HG02763 (cell line): ENCODE measurements at regions not wholly inside any gene's neighbourhood (a gene's known extent, or its start where the extent isn't known, plus 50 kb on each side); places are given as distances from the start of the nearest gene placed in this dataset.

Source experiments
- ATAC-seq: cut with Tn5 transposase; IDR thresholded peaks from one replicate; pipeline ENCODE4 v1.9.1; 2021; ENCODE audit warnings: mild to moderate bottlenecking, moderate library complexity; ENCODE audit not compliant: unreplicated experiment

DNA sequence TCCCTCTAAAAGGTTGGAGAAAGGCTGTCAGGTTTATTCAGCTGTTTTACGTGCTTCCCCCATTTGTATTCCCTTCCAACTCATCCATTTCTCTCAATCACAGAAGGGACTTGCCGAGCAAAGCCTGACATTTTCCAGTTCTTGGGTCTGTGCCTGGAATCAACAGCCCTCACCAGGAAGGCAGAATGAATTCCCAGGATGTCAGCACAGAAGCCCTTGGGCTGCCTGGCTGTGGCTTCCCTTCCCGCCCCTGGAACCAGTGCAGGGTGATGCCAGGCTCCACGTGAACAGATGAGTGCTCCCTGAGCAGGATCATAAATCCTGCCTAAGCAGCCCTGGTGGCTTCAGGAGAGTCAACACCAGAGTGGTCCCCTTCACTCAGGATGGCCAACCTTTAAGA, 86.1 kb upstream of the CD83 start:
- no peak for ATAC-seq

DNA sequence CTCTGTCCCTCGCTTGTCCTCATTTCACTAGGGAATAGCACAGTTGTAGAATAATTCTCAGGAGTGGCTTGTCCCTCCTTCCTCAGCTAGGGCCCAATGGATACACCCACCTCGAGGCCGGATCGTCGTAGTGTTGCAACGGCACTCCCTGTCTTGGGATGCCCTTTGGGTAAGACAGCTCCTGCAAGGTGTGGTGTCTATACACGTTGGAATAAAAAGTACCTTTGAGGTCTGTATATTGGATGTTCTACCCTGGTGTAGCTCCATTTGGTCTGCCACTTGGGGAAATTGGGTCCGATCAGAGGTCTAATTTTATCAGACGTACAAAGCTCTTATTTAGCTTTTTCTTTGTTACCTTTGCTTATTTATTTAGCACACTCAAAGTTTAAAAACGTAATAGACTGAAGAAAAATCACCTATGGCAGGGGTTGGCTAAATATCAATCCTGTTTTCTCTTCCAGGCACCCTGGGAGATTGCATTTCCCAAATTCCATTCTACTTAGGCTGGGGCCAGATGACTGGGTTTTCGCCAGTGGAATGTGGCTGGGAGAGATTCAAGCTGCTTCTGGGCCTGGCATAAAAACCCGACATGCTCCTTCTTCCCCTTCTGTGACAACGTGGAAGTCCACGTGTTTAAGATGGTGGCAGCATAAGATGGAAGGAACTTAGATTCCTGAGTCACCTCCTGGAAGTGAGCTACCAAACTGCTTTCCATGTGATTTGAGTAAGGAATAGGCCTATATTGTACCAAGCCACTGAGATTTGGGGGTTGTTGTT, 82.3 kb upstream of the CD83 start:
- ATAC-seq: no peak

DNA sequence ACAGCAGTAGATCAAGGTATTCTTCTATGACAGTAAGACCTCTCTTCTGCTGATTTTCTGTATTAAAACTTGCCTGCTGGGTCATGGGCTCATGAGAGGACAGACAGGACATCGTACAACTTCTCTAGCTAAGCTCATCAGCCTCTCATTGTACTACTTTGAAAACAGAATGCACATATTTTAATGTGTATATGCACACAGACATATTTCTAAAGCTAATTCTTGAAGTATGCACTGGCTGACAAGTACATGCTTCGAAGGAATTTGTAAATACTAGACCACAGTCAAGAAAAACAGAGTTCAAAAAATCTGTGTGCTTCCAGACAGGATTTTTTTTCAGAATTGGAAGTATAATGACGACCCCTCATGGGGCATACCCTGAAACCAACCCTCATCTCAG, 81.7 kb upstream of the CD83 start:
- ATAC-seq: no peak

- no peak for ATAC-seq
These were observed 80.7 kb upstream of the CD83 start for GRCh38 chr6:14036911-14037310.

- no peak for ATAC-seq
These were observed 79.9 kb upstream of the CD83 start for GRCh38 chr6:14037402-14038277.

DNA sequence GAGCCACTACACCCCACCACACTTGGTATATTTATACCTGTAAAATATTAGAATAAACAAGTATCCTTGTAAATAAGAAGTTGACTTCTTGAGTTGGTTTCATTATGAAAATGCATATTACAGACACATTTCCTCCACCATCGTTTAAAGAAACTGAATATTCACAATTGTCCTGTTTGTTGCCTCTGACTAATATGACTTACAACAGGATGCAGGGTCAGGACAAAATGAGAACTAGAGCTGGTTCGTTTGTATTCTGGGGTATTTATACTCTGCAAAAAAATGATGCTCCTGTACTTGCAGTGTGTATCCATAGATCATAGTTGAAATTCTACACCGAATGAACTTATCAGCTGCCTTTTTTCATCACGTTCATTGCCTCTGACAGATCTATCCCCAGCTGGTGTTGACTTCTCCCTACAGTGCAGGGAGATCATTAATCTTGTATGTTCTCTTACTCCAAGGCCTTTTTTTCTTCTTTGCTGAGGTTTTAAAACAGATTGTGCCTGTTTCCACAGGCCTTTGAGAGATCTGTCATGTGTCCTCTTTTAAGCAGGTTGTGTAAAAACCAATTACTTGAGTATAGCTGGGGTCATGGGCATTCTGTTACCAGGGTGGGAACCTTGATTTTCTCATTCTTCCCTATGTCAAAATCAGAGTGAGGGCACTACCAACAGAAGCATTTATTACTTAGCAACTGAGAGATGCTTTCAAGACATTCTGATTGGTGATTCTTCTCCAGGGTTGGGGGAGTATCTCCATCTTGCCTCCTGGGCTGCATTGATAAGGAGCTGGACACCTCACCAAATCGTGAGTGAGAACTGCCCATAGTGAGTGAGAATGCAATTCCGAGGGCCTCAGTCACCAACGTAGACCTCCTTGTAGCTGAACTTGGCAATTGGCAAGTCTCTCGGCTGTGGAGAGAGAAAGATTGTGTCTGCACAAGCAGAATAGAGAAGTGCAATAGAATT, 78.8 kb upstream of the CD83 start:
- ATAC-seq: no peak

GRCh38 chr6:14040042-14040441, 77.5 kb upstream of the CD83 start:
- ATAC-seq: no peak

GRCh38 chr6:14046476-14047068, 71.0 kb upstream of the CD83 start:
- no peak for ATAC-seq

- no peak for ATAC-seq
These were observed 70.3 kb upstream of the CD83 start for GRCh38 chr6:14047151-14047740.

- ATAC-seq: no peak
These were observed 68.7 kb upstream of the CD83 start for GRCh38 chr6:14048837-14049236.

- no peak for ATAC-seq
These were observed 66.2 kb upstream of the CD83 start for GRCh38 chr6:14051355-14051754.

GRCh38 chr6:14053811-14054210, 63.8 kb upstream of the CD83 start:
- ATAC-seq: no peak

DNA sequence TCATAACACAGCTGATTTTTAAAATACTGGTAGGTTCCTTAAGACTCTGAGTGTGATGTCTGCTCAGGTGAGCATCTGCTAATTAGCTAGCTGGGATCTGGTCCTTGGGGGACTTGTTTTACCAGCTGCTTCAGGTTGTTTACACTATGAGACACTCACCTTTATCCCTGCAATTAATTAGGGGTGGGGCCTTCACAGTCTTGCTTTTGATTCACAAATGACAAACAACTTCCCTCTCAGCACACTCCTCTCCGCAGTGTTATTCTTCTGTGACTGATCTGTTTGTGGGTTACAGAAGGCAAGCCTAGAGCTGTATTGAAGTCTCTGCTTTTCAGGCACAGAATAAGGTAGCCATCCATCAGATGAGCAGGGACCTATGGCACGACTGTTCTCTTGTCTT, 62.0 kb upstream of the CD83 start:
- ATAC-seq: no peak

DNA sequence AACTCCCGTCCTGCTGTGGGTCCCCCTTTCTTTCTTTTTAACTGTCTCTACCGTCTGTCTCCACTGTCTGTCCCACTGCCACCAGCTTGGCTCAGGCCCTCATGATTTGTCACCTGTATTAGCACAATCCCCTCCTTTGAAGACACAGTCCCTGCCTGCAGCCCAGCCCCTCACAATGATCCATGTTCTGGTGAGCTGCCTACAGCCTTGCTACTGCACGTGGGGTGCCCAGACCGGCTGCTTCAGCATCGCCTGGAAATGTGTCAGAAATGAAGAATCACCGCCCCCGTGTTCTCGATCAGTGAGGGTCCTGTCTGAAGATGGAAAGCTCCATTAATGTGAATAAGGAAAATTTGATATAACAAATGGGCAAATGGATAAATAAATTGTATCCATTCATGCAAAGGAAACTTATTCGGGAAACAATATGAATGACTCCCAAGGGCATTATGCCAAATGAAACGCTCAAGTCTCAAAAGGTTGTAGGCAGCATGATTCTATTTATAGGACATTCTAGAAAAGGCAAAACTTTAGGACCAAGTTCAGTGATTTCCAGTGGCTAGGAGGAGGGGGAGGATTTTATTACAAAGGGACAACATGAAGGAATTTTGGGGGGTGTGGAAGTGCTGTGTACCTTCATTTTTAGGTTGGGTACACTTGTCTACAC, 59.4 kb upstream of the CD83 start:
- ATAC-seq: no peak

DNA sequence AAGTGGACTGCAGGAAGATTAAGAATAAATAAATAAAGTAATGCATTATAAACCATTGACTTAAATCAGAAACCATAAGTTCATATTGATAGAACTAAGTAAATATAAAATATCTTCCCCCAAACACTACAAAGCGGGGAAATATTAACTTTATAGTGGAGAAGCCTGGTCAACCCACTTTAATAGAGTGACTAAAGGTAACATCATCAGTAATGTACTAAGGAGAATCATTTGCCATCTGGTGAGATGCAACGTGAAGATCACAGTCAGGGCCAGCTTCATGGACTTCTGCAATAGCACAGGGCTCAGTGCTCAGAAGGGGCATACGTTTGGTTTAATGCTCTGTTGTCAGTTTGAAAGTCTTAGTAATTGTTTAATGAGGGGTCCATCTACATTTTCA, 58.8 kb upstream of the CD83 start:
- ATAC-seq: no peak

- ATAC-seq: no peak
These were observed 57.7 kb upstream of the CD83 start for GRCh38 chr6:14059791-14060436.

DNA sequence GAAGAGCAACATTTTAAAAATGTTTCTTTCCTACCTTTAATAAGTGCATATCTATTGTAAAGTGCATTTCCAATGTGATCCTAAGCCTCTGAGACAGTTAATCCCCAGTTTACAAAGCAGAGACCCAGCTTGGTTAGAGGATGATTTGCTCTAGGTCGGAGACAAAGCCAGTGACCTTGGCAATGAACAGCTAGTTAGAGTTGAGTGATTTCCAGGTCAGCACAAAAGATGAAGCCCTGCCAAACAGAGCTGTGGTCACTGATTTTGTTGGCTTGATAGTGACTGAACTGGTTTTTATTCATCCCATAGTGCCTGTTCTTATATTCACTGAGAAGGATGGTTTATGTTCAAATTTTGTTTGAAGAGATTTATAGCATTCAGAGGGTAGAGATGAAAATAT, 56.6 kb upstream of the CD83 start:
- no peak for ATAC-seq

GRCh38 chr6:14061643-14062042, 55.9 kb upstream of the CD83 start:
- no peak for ATAC-seq

- ATAC-seq: no peak
These were observed 55.1 kb upstream of the CD83 start for GRCh38 chr6:14062345-14063029.
